NAMALWA (cell line): ENCODE measurements at regions not wholly inside any gene's neighbourhood (a gene's known extent, or its start where the extent isn't known, plus 50 kb on each side); places are given as distances from the start of the nearest gene placed in this dataset.

Experiments used
- DNase-seq: peaks from one replicate; pipeline ENCODE4 v3.0.0-alpha.2; 2015; ENCODE audit warnings: low spot score

- DNase-seq = peak; percentile 5
Observed at GRCh38 chr6:113564371-113565171, 292.6 kb upstream of the MARCKS start.

GRCh38 chr6:113565306-113565705 is 291.8 kb upstream of the MARCKS start:
- no peak for DNase-seq

- no peak for DNase-seq
Observed at GRCh38 chr6:113570161-113570560, 287.0 kb upstream of the MARCKS start.

DNA sequence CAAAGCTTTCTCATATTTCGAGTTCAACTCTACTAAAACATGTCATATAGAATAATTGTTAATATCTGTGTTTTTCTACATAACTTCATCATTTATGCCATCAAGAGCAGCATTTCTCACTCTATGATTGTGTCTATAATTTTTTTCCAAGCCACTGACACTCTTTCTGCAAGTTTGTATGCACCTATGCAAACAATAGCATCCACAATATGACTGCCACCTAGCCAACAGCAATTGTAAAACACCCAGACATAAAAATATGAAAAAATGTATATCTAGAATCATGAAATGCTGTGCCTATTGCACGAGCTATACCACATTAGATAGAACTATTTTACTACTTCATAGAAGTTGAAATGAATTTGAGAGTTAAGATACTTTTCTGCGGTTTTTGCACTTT is 286.5 kb upstream of the MARCKS start:
- no peak for DNase-seq

- no peak for DNase-seq
Observed at GRCh38 chr6:113574147-113574546, 283.0 kb upstream of the MARCKS start.

- no peak for DNase-seq
Observed at GRCh38 chr6:113576310-113576709, 280.8 kb upstream of the MARCKS start.

DNA sequence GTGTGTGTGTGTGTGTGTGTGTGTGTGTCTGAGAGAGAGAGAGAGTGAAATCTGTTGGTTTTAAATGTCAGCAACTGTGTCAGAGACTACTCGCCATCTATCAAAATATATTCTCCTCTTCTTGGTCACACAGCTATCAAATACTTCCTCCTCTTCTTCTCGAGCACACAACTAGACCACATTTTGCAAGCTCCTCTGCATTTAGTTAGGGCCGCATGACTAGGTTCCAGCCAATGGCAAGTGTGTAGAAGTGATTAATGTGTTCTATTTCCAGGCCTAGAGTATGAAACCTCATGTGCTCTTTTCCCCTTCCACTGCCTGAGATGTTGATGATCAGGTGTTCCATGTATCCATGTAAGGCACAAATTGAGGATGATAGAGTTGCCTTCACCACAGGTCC is 278.5 kb upstream of the MARCKS start:
- DNase-seq = no peak

- DNase-seq = no peak
Observed at GRCh38 chr6:113584767-113585166, 272.4 kb upstream of the MARCKS start.

- no peak for DNase-seq
Observed at GRCh38 chr6:113585246-113585645, 271.9 kb upstream of the MARCKS start.

GRCh38 chr6:113586413-113587077 is 270.6 kb upstream of the MARCKS start:
- no peak for DNase-seq

- no peak for DNase-seq
Observed at GRCh38 chr6:113587078-113587699, 270.0 kb upstream of the MARCKS start.

DNA sequence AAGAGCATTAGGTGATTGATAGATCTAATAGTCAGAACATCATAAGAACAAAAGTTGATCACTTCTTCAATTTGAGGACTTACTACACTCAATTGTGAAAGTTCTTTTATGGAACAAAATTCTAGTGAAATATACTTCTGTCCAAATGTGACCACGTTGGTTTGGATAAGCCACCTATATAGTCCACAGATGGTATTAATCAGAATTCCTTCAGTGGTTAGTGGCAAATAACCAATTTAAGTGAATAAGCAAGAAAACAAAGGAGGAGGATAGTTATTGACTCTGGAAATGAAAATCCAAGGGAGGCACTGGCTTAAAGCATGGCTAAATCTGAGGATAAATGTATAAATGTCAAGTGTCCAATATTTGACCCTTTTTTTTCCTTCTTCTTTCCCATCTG is 268.5 kb upstream of the MARCKS start:
- DNase-seq = no peak

- no peak for DNase-seq
Observed at GRCh38 chr6:113591896-113592827, 265.0 kb upstream of the MARCKS start.

GRCh38 chr6:113594726-113595125 is 262.4 kb upstream of the MARCKS start:
- no peak for DNase-seq

DNA sequence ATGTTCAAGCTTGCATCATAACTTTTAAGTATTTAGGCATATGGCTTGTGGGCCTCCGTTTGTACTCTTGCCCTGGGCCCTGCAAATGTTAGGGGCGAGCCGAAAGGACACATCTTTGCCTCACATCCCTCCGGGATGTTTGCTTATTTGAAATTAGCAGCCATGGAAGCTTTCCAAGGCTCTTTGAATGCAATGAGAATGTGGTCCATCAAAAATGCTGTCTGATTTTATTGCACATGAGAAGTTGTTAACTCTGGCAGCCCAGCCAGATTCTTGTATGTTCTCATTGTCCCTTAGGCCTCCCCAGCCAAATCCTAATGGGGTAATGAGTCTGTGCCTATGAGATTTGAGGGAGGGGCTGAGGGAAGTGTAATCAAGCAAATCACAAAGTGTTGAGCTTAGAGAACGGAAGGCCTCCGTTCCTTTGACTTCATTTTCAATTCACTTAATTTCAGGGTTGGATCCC is 261.2 kb upstream of the MARCKS start:
- no peak for DNase-seq

- no peak for DNase-seq
Observed at GRCh38 chr6:113596387-113597230, 260.5 kb upstream of the MARCKS start.

GRCh38 chr6:113597231-113597583 is 259.9 kb upstream of the MARCKS start:
- no peak for DNase-seq

- DNase-seq = no peak
Observed at GRCh38 chr6:113598786-113599185, 258.4 kb upstream of the MARCKS start.

- no peak for DNase-seq
Observed at GRCh38 chr6:113599444-113599843, 257.7 kb upstream of the MARCKS start.

- no peak for DNase-seq
Observed at GRCh38 chr6:113600551-113601339, 256.4 kb upstream of the MARCKS start.
